ENCODE measurements at regions not wholly inside any gene's neighbourhood (a gene's known extent, or its start where the extent isn't known, plus 50 kb on each side); places are given as distances from the start of the nearest gene placed in this dataset.

DNA sequence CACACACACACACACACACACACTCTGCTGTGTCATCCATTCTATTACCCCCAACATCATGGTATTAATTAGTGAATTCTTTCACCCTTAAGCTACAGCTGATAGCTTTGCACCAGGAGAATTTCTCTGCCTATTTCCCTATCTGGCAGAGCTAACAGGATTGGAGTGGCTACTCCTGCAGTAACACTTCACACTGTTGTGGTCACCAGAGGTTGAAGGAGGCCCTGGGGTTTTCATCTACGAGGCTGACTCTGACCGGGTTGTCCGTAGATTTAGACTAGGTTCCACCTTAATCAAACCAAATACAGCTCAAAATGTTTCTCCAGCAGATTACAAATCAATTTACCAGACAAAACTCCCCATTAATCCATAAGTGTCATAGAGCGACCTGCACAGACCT lies 69.2 kb upstream of the RIPOR2 start:
- DNase-seq (ENCODE audit: low read depth, low spot score), result no peak

DNA sequence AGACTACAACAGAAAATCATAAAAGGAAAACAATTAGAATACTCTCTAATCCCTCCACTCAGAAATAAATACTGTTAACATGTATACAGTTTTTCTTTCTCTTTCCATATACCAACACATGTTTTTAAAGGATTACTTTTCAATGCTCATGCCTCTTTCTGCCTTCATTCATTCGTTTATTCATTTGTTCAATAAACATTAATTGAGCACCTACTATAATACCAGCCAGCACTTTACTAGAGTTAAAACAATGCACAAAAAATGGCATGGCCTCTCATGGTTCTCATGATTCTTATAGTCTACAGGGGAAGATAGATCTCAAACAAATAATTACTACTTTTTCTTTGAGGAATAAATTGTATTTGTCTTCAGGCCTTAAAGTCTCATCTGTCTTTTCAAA lies 70.3 kb upstream of the RIPOR2 start:
- TF ChIP-seq, protein P1, sequence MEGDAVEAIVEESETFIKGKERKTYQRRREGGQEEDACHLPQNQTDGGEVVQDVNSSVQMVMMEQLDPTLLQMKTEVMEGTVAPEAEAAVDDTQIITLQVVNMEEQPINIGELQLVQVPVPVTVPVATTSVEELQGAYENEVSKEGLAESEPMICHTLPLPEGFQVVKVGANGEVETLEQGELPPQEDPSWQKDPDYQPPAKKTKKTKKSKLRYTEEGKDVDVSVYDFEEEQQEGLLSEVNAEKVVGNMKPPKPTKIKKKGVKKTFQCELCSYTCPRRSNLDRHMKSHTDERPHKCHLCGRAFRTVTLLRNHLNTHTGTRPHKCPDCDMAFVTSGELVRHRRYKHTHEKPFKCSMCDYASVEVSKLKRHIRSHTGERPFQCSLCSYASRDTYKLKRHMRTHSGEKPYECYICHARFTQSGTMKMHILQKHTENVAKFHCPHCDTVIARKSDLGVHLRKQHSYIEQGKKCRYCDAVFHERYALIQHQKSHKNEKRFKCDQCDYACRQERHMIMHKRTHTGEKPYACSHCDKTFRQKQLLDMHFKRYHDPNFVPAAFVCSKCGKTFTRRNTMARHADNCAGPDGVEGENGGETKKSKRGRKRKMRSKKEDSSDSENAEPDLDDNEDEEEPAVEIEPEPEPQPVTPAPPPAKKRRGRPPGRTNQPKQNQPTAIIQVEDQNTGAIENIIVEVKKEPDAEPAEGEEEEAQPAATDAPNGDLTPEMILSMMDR (IDR thresholded peaks at IDR 0.05; ENCODE audit: low read depth, low read length), result no peak
- DNase-seq (ENCODE audit: low read depth, low spot score), result no peak
- no peak overlapping the region for H3K4me3 ChIP-seq (ENCODE audit: low read depth, low read length)
- in situ Hi-C loops (cut with HindIII; ENCODE audit: low sequenced_read_pairs), result no loop called here

More for the DNA sequence above, 69.2 kb upstream of the RIPOR2 start:
- no peak overlapping the region for H3K4me3 ChIP-seq (ENCODE audit: low read depth, low read length)
- in situ Hi-C loops (cut with HindIII; ENCODE audit: low sequenced_read_pairs), result no loop called here
- TF ChIP-seq, protein P1 (IDR thresholded peaks at IDR 0.05; ENCODE audit: low read depth, low read length), result no peak

DNA sequence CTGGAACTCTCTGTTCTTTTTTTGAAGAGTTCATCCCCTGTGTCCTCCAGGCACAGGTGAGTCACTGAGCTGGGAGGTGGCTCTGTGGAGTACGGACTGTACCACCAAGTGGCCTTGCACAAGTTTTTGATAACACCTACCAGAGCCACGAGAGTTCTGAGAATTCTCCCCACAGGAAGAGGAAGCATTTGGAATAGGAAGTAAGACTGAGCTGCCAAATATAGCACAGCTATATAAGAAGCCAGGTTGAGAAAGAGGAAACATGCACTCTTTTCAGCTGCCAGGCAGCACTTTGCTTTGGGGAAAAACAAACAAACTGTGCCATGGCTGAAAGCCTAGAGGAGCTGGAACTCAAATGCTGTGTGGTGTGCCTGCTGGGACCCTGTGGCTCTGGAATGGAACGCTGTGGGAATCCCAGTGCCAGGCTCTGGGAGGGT lies 70.8 kb upstream of the RIPOR2 start:
- in situ Hi-C loops (cut with HindIII; ENCODE audit: low sequenced_read_pairs), result no loop called here
- peak; percentile 45 for DNase-seq (ENCODE audit: low read depth, low spot score)
- H3K4me3 ChIP-seq (ENCODE audit: low read depth, low read length), result no peak overlapping the region
- TF ChIP-seq, protein P1 (IDR thresholded peaks at IDR 0.05; ENCODE audit: low read depth, low read length), result no peak

DNA sequence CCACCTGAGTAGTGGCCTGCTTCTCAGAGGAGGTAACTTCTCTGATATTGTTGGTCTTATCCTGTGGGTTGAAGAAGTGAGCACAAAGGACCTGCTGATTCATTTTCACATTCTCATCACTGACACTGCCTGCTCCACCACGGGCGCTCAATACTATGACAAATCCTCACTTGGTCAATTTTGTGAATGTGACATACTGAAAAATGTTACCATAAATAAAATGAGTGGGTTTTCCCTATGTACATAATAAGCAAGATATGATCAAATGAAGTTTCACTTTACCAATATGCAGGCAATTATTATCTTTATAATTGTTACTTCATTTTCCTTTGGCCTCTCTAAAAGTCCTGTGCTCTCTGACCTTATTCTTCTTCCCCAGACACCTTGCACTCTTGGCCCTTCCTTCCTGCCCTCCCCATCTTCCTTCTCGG lies 71.5 kb upstream of the RIPOR2 start:
- no peak overlapping the region for H3K4me3 ChIP-seq (ENCODE audit: low read depth, low read length)
- no peak for DNase-seq (ENCODE audit: low read depth, low spot score)
- in situ Hi-C loops (cut with HindIII; ENCODE audit: low sequenced_read_pairs), result no loop called here
- TF ChIP-seq, protein P1 (IDR thresholded peaks at IDR 0.05; ENCODE audit: low read depth, low read length), result no peak

DNA sequence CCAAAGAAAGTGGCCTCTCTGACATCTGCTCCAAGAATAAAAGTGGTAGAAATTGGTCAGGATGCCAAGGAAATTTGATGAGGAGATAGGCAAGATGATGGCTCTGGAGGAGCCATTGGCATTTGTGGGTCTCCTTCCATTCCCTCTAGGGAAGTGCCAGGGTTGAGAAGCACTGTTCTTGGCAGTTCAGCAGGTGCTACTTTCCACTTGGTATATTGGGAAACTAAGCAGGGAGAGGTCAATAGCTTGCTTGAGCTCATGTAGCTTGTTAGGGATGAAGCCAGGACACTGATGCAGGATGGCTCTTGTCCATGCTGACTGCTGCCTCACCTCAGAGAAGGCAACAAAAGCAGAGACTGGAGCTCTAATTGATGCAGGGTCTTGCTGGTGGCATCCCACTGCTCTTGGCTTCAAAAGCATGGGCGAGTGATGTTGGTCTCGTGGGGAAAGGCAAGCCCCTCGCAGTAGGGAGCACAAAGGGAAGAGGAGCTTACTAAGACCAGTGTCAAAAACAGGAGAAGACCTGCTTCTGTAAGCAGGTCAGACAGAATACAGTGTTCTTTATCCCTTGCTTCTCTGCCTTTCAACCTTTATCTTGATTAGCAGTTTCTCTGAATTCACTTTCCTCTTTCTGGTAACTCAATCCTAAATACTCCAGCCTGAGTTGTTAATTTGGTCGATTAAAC lies 73.1 kb upstream of the RIPOR2 start:
- no peak overlapping the region for H3K4me3 ChIP-seq (ENCODE audit: low read depth, low read length)
- TF ChIP-seq, protein P1 (IDR thresholded peaks at IDR 0.05; ENCODE audit: low read depth, low read length), result no peak
- in situ Hi-C loops (cut with HindIII; ENCODE audit: low sequenced_read_pairs), result no loop called here
- DNase-seq (ENCODE audit: low read depth, low spot score), result no peak

DNA sequence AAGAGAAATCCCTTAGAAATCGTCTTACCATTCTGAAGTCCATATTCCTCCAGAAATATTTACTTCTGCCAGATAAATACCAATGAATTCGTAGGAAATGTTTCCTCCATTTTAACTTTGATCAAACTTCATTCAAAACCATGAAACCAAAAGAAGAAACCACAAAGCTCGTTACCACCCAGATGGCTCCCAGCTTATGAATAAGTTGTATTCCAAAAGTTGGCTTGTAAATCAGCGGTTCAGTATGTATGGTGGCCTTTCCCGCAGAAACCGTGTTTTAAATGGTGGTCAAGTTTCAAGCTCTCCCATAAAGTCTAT lies 73.6 kb upstream of the RIPOR2 start:
- no peak for DNase-seq (ENCODE audit: low read depth, low spot score)
- in situ Hi-C loops (cut with HindIII; ENCODE audit: low sequenced_read_pairs), result no loop called here
- H3K4me3 ChIP-seq (ENCODE audit: low read depth, low read length), result no peak overlapping the region
- TF ChIP-seq, protein P1 (IDR thresholded peaks at IDR 0.05; ENCODE audit: low read depth, low read length), result no peak
